ENCODE measurements at regions not wholly inside any gene's neighbourhood (a gene's known extent, or its start where the extent isn't known, plus 50 kb on each side); places are given as distances from the start of the nearest gene placed in this dataset.

GRCh38 chr4:122229857-122230256 is 77.7 kb downstream of the BLTP1 start:
- Histone ChIP-seq H3K56ac (ENCODE audit: insufficient read length, low read depth, low read length) (no peak overlapping the region), H3K23me2 (ENCODE audit: insufficient read length, low read depth, low read length, poor library complexity, severe bottlenecking) (no peaks in the 10 kb centered on the region), H2AK5ac (ENCODE audit: insufficient read length, low read length) (no peak overlapping the region), H2AFZ (ENCODE audit: low read length) (no peak overlapping the region), H2BK120ac (ENCODE audit: low read depth, low read length, poor library complexity, severe bottlenecking) (no peak overlapping the region), H3K79me2 (ENCODE audit: insufficient read depth, low read length) (no peaks in the 10 kb centered on the region), H4K5ac (ENCODE audit: insufficient read length, low read depth, low read length) (no peak overlapping the region), H2BK12ac (ENCODE audit: insufficient read length, low read depth, low read length) (no peak overlapping the region), H3T11ph (ENCODE audit: low read length) (no peak overlapping the region), H3K4me1 (ENCODE audit: insufficient read depth, low read length) (no peaks in the 10 kb centered on the region), H2BK5ac (ENCODE audit: insufficient read length, low read length) (no peak overlapping the region), H3K23ac (ENCODE audit: insufficient read length, low read depth, low read length) (no peak overlapping the region), H2BK15ac (ENCODE audit: low read depth, low read length) (no peak overlapping the region), H3K27me3 (ENCODE audit: insufficient read depth, low read length) (no peaks in the 10 kb centered on the region), H4K20me1 (ENCODE audit: control insufficient read depth, insufficient read depth, insufficient read length) (no peaks in the 10 kb centered on the region), H3K79me1 (ENCODE audit: insufficient read depth, low read depth, low read length, poor library complexity, severe bottlenecking) (no peaks in the 10 kb centered on the region), H3K14ac (ENCODE audit: insufficient read depth, low read length) (no peak overlapping the region), H3K4ac (ENCODE audit: low read depth, low read length) (no peak overlapping the region), H3K18ac (ENCODE audit: insufficient read length, low read depth, low read length) (no peak overlapping the region), H4K91ac (ENCODE audit: insufficient read length, low read depth, low read length) (no peak overlapping the region), H2BK20ac (ENCODE audit: low read depth, low read length, poor library complexity, severe bottlenecking) (no peak overlapping the region), H3K9me3 (ENCODE audit: control insufficient read depth, low read depth, low read length) (no peaks in the 10 kb centered on the region), H3K4me2 (ENCODE audit: insufficient read depth, insufficient read length, low read length) (no peak overlapping the region), H3K9ac (ENCODE audit: extremely low read depth, insufficient read length, low read length) (no peak overlapping the region), H3K27ac (ENCODE audit: insufficient read length, low read depth, low read length) (no peak overlapping the region), H4K8ac (replicated peaks; ENCODE audit: insufficient read length, low read depth, low read length) (no peak overlapping the region)
- Mint-ChIP-seq H3K27me3 (ENCODE audit: low read depth) (no peaks in the 10 kb centered on the region), H3K9me3 (no peaks in the 10 kb centered on the region), H3K4me3 (no peak overlapping the region), H3K27ac (no peak overlapping the region), H3K4me1 (no peaks in the 10 kb centered on the region), H3K36me3 (ENCODE audit: insufficient read depth in 1 of 3, low read depth in 3 of 3) (peaks cover 0 to 11% (median 8%) of the 10 kb centered on the region in 3 experiments; a peak in 5 of 7 replicates)
- TF ChIP-seq, protein P1, sequence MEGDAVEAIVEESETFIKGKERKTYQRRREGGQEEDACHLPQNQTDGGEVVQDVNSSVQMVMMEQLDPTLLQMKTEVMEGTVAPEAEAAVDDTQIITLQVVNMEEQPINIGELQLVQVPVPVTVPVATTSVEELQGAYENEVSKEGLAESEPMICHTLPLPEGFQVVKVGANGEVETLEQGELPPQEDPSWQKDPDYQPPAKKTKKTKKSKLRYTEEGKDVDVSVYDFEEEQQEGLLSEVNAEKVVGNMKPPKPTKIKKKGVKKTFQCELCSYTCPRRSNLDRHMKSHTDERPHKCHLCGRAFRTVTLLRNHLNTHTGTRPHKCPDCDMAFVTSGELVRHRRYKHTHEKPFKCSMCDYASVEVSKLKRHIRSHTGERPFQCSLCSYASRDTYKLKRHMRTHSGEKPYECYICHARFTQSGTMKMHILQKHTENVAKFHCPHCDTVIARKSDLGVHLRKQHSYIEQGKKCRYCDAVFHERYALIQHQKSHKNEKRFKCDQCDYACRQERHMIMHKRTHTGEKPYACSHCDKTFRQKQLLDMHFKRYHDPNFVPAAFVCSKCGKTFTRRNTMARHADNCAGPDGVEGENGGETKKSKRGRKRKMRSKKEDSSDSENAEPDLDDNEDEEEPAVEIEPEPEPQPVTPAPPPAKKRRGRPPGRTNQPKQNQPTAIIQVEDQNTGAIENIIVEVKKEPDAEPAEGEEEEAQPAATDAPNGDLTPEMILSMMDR (conservative IDR thresholded peaks at IDR 0.05), result no peak
- no peak for DNase-seq
- no CpG with 5 or more reads among the region's 3 CpGs for WGBS (ENCODE audit: extremely low coverage, insufficient read length, low lambda C conversion rate)

Data from H9 (cell line).